Cerebellar nuclear complex (tissue), 1 donor: ENCODE measurements at regions not wholly inside any gene's neighbourhood (a gene's known extent, or its start where the extent isn't known, plus 50 kb on each side); places are given as distances from the start of the nearest gene placed in this dataset.

Source experiments
- DNase-seq, 2 experiments: peaks; one replicate each; lab custom pipeline; 2025; lab: John Stamatoyannopoulos, UW

GRCh38 chr1:5713101-5714010 lies 278.9 kb downstream of the NPHP4 start:
- DNase-seq: no peak

GRCh38 chr1:5711956-5712645 lies 280.1 kb downstream of the NPHP4 start:
- no peak for DNase-seq

DNA sequence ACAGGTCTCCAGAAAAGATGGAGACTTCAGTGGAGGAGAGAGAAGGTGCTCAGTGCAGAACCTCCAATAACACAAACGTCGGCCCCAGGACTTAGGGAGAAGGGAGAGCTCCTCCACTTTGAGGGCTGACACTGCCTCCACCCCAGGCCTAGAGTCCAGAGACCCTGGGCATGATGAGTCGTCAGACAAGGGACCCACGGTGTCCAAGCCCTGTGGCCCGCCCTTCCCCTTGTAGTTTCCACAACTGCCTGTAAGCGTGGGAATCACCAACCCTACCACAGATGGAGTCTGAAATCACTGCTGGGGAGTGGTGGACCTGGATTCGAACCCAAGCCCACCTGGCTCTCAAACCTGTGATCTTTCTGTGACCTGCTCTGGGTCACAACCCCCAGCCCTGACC lies 281.1 kb downstream of the NPHP4 start:
- no peak for DNase-seq

DNA sequence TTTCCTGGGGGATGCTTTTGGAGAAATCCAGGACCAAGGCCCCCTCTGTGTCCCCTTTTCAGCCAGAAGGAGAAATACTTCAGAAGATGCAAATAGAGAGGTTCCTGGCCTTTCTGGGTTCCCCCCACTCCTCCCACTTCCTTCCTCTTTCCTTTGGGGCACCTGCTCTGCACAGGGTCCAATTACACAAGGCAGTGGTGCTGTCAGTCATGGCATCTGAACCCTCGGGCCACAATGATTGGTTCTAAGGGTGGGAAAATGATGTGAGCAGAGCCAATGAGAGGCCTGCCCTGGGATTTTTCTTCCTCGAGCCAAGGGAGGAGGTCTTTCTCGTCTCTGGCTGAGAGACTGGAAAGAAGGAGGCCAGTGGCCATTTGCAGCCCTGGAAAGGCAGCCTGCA lies 282.2 kb downstream of the NPHP4 start:
- no peak for DNase-seq

DNA sequence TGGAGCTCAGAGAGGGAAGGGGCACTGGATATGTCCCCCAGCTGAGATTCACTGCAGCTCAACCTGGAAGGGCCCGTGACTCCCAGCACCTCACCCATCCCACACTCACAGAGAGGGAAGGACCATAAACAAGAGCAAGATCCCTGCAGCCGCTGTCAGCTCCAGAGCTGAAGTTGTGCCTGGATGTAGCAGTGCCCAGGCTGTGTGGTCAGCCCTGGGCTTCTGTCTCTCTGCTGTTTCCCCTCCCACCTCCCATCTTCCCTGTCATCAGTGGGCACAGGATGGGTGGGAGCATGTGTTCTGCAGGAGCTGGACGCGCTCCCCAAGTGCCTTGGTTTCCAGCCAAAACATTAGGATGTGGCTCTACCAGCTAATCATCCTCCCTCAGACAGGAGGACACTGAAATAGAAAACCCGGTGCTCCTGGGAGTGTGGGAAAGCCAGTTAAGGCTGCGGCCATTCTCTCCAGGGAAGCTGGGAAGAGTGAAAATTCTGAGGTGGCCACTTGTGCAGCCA lies 282.7 kb downstream of the NPHP4 start:
- no peak for DNase-seq

DNA sequence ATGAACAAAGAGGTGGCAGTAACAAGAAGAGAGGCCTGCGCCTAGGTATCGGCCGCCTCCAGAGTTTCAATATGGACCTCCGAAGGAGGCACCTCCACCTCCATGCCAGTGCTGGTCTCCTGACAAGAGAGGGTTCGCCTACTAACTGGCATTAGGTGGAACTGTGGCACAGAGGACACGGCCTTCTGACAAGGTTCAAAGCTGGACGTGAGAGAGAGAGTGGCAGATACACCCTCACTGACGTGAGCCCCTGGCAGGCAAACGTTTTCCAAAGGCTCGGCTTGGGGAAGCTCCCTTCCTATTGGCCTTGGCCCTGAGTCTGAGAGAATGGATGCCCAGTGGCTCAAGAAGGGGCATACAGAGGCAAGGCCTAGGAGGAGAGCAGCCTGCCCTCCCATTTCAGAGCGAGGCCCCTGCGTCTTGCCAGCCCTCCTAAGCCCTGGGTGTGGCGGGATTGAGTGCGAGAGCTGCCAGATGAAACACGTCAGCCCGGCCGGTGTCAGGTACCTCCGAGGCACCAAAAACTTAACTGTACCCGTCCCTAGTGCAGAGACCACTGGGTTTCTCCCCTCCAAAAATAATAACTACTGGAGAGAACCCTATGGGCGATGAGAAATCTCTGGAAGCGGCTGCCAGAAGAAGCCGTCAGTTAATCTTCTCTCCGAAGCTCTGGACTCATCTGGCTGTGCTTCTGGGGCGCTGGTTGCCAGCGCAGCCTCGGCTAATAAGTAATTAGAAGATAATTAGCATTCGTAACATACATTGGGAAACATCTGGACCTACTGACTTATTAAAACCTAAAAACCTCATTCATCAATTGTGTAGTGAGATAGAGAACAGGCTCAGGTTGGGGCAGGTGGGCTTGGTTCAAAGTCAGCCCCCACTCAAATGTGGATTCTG lies 283.6 kb downstream of the NPHP4 start:
- DNase-seq: no peak

GRCh38 chr1:5707566-5708345 lies 284.5 kb downstream of the NPHP4 start:
- DNase-seq: no peak

DNA sequence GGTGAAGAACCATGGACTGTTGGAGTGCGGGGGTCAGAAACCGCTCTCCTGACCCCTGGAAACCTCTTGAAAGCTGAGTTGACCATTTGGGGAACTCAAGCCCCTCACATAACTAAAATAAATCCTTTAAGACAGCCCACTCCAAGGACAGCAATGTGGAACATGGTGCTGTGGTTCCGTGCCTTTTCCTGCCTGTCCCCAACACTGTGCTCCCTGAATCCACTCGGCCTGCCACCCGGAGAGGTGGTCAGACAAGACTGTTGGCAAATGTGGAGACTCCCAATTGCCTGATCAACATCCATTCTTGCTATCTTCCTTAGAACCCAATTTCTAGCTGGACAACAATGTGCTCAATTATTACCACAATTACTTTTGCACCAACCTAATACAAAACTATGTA lies 286.0 kb downstream of the NPHP4 start:
- DNase-seq: no peak

GRCh38 chr1:5705751-5706150 lies 286.5 kb downstream of the NPHP4 start:
- DNase-seq: no peak

DNA sequence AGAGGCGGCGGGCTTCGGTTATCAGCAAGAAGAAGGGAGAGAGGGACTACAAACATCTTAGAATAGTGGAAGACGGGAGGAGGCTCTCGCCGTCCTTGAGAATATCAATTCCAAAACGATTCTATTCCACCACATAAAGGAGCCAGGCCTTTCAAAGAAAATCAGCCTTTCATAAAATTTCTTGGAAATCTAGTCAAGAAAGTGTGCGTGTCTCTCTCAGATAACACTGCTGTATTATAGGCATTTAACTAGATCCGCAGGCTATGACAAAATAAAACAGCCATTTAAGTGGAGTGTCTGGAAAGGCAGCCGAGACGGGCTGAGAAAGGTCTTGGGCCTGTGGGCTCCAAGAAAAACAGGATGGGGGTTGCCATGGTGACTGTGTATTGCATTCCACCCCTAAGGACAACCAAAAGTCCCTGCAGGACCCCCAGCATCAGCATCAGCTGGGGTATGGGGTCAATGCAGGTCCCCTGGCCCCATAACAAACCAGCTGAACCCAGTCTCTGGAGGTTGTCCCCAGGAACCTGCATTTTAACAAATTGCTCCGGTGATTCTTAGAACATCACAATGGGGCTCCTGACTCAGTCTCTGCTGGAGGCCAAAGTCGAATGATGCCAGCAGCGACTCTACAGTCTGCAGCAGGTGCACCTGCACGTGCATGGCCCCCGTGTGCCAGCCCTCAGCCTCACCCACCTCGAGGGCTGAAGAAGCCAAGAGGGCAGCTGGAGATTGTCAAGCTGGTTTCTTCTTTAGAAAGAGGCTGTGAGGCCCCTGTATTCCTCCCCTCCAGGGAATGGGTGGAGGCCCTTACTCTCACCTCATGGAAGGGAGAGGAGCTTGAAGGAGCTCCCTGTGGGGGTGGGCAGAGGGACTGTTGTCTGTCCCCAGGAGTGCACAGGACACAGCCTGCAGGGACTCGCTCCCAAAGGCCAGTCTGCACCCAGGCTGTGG lies 287.4 kb downstream of the NPHP4 start:
- no peak for DNase-seq

- DNase-seq: no peak
These were observed 290.6 kb downstream of the NPHP4 start for GRCh38 chr1:5701642-5702041.

GRCh38 chr1:5693568-5693967 lies 298.7 kb downstream of the NPHP4 start:
- no peak for DNase-seq

DNA sequence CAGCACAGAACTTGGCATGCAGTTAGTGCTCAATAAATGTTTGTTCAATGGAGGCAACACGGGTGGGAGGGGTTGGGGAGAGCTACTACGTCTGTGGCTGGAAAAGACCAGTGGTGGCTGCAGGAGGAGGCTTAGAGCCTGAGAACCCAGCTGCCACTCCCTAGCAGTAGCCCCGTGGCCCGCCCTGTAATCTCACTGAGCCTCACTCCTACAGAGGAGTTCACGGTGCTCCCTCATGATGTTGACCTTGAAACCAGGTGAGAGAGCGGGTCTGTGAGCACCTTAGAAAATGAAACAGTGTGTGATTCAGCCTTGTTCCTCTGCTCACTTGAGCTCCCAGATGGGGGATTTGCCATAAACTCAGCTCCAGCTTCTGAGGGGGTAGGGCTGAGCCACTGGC lies 299.6 kb downstream of the NPHP4 start:
- DNase-seq: no peak

DNA sequence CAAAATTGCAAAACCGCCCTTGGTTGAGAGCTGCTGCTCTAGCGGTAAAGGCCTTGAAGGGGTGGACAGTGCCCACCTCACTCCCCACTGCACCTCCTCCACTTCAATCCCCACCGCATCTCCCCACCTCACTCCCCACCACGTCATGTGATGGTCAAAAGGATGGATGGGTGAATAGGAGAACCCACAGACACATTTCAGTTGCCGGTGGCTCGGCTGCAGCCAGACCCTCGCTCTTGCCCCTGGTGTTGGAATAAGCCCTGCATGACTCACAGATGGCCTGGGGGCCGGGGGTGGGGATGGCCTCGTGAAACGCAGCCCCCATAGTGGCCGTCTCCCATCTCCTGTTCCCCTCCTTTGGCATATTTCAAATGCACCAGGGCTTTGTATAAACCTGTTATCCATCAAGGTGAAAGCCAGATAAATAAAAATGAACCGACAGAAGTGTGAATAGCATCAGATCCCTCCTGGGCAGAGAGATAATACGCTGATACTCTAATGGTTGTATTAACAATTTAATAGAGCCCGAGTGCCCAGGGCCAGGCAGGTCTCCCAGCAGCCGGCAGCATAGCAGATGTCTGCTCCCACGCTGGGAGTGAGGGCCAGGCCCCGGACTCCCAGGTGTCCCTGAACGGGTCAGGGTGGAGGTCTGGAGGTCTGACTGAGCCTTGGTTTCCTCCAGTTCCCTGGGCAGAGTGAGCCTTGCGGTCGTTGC lies 300.3 kb downstream of the NPHP4 start:
- DNase-seq: no peak

GRCh38 chr1:5690898-5691297 lies 301.3 kb downstream of the NPHP4 start:
- DNase-seq: no peak

GRCh38 chr1:5690291-5690690 lies 301.9 kb downstream of the NPHP4 start:
- DNase-seq: no peak

- DNase-seq: no peak
These were observed 303.8 kb downstream of the NPHP4 start for GRCh38 chr1:5688081-5689077.
